Motor neuron (in vitro differentiated cells): ENCODE measurements at regions not wholly inside any gene's neighbourhood (a gene's known extent, or its start where the extent isn't known, plus 50 kb on each side); places are given as distances from the start of the nearest gene placed in this dataset.

Source experiments
- ATAC-seq, 8 experiments: fragments of 200-7000 bp; cut with Tn5 transposase; replicated peaks in 6 of 8; 2 replicates each; pipeline ENCODE4 v1.8.0; 2021; ENCODE audit warnings: mild to moderate bottlenecking in 8 of 8, moderate library complexity in 8 of 8
- H3K27ac ChIP-seq, 2 donors: fragments of 250-450 bp; sonication (Bioruptor Pico); 2 replicates each; pipeline ENCODE4 v1.9.0; 2021; ENCODE audit warnings: antibody characterized with exemption in 2 of 2, mild to moderate bottlenecking in 2 of 2, moderate library complexity in 1 of 2
- H3K4me1 ChIP-seq, 2 donors: fragments of 250-450 bp; sonication (Bioruptor Pico); replicated peaks in 1 of 2; 2 replicates each; pipeline ENCODE4 v1.6.1; 2021; ENCODE audit warnings: antibody characterized with exemption in 2 of 2, mild to moderate bottlenecking in 2 of 2, moderate library complexity in 1 of 2
- H3K4me3 ChIP-seq, 5 donors: fragments of 250-450 bp; sonication (Bioruptor Pico); 2 replicates each; pipeline ENCODE4 v1.9.0; 2021; ENCODE audit warnings: antibody characterized with exemption in 5 of 5, mild to moderate bottlenecking in 5 of 5, moderate library complexity in 4 of 5
- WGBS, 10 experiments: fragments of 450-650 bp; shearing (Covaris generic); methylation state at CpG; one replicate each; pipeline ENCODE4 v1.0.0; 2022; 5-methylcytosine and 5-hydroxymethylcytosine counted together
- in situ Hi-C, 9 experiments: fragments of 400-800 bp; cut with MboI; loops; one replicate each; pipeline ENCODE4 v1.15.0; 2021; ENCODE audit warnings: low sequenced_read_pairs in 9 of 9, low pct_unique_long_range_greater_than_20kb in 2 of 9; ENCODE audit not compliant: unreplicated experiment in 9 of 9

- in situ Hi-C loops = no loop called here
- 20 to 100% (median 80%) methylated on average over 1 to 5 of the region's 5 CpGs; no CpG with 5 or more reads in 1 of the 10 experiments for WGBS, 10 experiments
- no peak for ATAC-seq
These were observed 77.2 kb upstream of the TLK1 start for GRCh38 chr2:171237751-171238505.

DNA sequence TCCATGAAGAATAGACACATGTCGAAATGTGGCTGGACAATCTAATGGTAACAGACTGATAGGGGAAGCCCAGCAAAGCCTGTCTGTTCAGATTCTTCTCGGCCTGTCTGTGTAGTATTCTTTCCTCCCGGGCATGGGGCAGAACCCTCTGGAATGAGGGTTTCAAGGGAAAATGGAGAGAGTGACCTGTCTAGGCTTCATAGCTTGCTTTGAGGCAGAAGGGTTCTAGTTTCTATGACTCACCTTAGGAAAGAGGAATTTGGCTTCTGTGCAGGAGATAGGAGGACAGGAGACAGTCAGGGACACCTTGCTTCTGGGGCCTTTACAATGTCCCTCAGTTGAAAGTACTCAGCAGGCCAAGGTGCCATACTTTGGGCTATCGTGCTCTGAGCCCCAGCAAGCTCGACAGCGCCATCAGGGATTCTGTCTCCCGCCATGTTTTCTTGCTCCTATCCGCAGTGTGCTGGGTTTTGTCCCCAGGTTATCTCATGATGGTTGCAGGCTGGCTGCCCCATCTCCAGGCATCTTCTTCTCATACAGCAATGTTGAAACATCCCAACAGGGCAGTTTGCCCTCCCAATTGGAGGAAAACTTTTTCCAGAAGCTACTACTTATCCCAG is 74.7 kb upstream of the TLK1 start:
- no peak for ATAC-seq
- no peak overlapping the region for H3K27ac ChIP-seq
- H3K4me1 ChIP-seq = no peaks in the 10 kb centered on the region
- 32 to 100% (median 85%) methylated on average over 1 to 7 of the region's 8 CpGs; no CpG with 5 or more reads in 2 of the 10 experiments for WGBS, 10 experiments
- H3K4me3 ChIP-seq = no peak overlapping the region
- in situ Hi-C loops = no loop called here

More at GRCh38 chr2:171237751-171238505, 77.2 kb upstream of the TLK1 start:
- H3K4me1 ChIP-seq = no peaks in the 10 kb centered on the region
- H3K27ac ChIP-seq = no peak overlapping the region
- no peak overlapping the region for H3K4me3 ChIP-seq

DNA sequence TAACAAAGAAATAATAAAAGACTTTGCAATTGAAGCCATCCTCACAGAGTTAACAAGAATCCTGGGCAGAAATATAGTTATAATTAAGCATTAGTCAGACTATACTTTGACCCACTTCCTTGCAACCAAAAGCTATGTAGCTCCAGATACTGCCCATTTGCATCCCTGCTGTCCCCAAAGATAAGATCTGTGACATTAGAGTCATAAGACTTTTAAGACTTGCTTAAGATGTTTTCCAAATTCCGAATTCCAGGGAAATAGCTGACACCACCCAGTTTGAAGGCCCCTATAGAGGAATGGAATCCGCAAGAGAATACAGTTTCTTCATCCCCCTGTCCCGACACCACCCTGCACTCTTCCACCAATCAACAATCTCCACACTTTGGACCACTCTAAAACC is 69.5 kb upstream of the TLK1 start:
- in situ Hi-C loops = no loop called here
- no peak overlapping the region for H3K27ac ChIP-seq
- ATAC-seq = no peak
- H3K4me1 ChIP-seq = no peaks in the 10 kb centered on the region
- no peak overlapping the region for H3K4me3 ChIP-seq
- 40 to 100% (median 90%) methylated on average over 1 to 3 of the region's 3 CpGs; no CpG with 5 or more reads in 3 of the 10 experiments for WGBS, 10 experiments

GRCh38 chr2:171228826-171229225 is 68.1 kb upstream of the TLK1 start:
- in situ Hi-C loops = no loop called here
- no peak overlapping the region for H3K27ac ChIP-seq
- WGBS, 10 experiments = 60 to 100% (median 80%) methylated on average over 1 to 2 of the region's 2 CpGs; no CpG with 5 or more reads in 5 of the 10 experiments
- no peaks in the 10 kb centered on the region for H3K4me1 ChIP-seq
- H3K4me3 ChIP-seq = no peak overlapping the region
- peak in 1 of 8 experiments; percentile 39 for ATAC-seq

DNA sequence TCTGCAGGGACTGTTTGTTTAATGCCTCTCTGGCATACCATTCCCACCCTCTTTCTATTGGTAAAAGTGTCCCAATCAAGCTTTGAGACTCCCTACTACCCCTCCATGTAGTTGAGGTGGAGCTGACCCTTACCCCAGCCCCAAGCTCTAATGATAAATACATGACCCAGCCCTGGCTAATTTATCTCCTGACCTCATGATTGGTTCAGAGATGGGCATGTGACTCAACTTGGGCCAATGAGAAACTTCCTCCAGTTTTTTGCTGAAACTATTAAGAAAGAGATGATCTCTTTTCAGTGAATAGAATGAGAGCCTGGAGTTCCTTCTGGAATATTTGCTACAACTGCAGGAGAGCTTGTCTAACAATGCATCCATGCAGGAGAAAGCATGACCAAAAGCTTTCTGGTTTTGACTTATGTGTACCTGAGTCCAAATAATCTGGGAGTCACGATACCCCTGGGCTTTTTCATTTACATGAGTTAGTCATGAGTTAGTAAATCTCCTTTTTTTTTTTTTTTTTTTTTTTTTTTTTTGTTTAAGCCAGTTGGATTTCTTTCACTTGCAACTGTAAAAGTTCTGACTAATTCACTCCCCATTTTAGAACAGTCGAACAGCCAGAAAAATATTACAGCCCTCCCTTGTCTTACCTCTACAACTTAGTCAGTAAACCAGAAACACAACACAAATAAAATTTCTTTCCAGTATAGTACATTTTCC is 66.5 kb upstream of the TLK1 start:
- Histone ChIP-seq H3K4me1 (no peaks in the 10 kb centered on the region), H3K4me3 (no peak overlapping the region), H3K27ac (no peak overlapping the region)
- ATAC-seq = peak in 2 of 8 experiments; percentile 20 to 24
- in situ Hi-C loops = no loop called here
- 6 to 100% (median 42%) methylated on average over 1 to 2 of the region's 2 CpGs for WGBS, 10 experiments

DNA sequence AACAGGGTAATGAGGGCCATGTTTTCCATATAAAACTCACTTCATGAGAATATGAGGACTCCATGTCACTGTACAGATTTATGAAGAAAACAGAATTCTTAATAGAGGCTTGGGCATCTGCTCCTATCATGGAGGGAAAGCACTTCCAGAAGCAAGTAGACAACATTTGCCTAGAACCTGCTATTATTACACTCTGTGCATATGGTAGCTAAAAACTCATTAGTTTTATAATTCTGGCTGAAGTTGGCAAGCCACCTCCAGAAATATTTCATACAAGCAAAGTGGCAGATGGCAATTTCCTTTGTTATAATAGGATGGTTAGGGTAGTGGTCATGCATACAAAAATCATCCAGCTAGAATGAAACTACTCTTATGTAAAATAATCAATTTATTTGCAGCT is 65.8 kb upstream of the TLK1 start:
- in situ Hi-C loops = no loop called here

GRCh38 chr2:171225989-171226388 is 65.3 kb upstream of the TLK1 start:
- in situ Hi-C loops = no loop called here
- no peak overlapping the region for H3K27ac ChIP-seq
- no peak for ATAC-seq
- H3K4me3 ChIP-seq = no peak overlapping the region
- H3K4me1 ChIP-seq = no peaks in the 10 kb centered on the region
- 33 to 100% (median 77%) methylated on average over 1 of the region's 1 CpG; no CpG with 5 or more reads in 4 of the 10 experiments for WGBS, 10 experiments

More for the DNA sequence above, 65.8 kb upstream of the TLK1 start:
- H3K27ac ChIP-seq = no peak overlapping the region
- H3K4me1 ChIP-seq = no peaks in the 10 kb centered on the region
- no peak overlapping the region for H3K4me3 ChIP-seq
- ATAC-seq = no peak

DNA sequence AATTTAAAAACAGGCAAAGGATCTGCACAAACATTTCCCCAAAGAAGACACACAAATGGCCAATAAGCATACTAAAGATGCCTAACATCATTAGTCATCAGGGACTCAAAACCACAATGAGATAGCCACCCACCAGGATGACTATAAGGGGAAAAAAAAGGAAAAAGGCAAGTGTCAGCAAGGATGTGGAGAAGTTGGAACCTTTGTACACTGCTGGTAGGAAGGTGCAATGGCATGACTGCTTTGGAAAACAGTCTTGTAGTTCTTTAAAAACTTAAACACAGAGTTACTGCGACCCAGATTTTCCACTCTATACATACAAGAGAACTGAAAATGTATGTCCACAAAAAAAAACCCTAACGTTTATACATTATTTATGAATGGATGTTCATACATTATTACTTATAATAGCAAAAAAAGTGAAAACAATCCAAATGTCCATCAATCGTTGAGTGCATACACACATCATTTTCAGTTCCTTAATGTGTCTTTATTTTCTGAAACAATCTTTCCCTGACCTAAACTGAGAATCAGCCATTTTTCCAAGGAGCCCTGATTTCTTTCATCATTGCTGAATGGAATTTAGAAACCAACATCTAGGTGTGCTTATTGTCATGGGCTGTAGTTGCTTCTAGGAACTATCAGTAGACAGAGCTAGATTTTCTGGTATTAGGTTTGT is 64.7 kb upstream of the TLK1 start:
- peak in 2 of 8 experiments; percentile 89 to 97 for ATAC-seq
- in situ Hi-C loops = no loop called here
- Histone ChIP-seq H3K4me1 (no peaks in the 10 kb centered on the region), H3K4me3 (no peak overlapping the region), H3K27ac (no peak overlapping the region)
- 61 to 100% (median 83%) methylated on average over 2 to 3 of the region's 3 CpGs; no CpG with 5 or more reads in 3 of the 10 experiments for WGBS, 10 experiments

GRCh38 chr2:171217330-171217729 is 56.6 kb upstream of the TLK1 start:
- WGBS, 10 experiments = 6 to 80% (median 56%) methylated on average over 1 to 2 of the region's 2 CpGs; no CpG with 5 or more reads in 4 of the 10 experiments
- in situ Hi-C loops = no loop called here

DNA sequence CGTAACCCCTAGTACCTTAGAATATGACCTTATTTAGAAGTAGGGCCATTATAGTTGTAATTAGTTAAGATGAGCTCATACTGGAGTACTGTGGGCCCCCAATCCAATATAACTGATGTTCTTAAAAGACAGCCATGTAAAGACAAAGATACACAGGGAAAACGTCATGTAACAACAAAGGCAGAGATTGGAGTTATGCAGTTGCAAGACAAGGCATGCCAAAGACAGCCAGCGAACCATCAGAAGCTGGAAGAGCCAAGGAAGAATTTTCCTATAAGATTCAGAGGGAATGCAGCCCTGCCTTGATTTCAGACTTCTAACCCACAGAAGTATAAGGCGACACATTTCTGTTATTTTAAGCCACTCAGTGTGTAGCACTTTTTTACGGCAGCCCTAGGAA is 55.9 kb upstream of the TLK1 start:
- no peak for ATAC-seq
- H3K4me3 ChIP-seq = no peak overlapping the region
- WGBS, 10 experiments = 61 to 87% (median 78%) methylated on average over 1 to 5 of the region's 5 CpGs; no CpG with 5 or more reads in 1 of the 10 experiments
- in situ Hi-C loops = no loop called here
- H3K27ac ChIP-seq = no peak overlapping the region
- H3K4me1 ChIP-seq = no peaks in the 10 kb centered on the region

More at GRCh38 chr2:171217330-171217729, 56.6 kb upstream of the TLK1 start:
- H3K27ac ChIP-seq = no peak overlapping the region
- no peak overlapping the region for H3K4me3 ChIP-seq
- no peak for ATAC-seq
- H3K4me1 ChIP-seq = no peaks in the 10 kb centered on the region

GRCh38 chr2:171214093-171214492 is 53.4 kb upstream of the TLK1 start:
- no peak for ATAC-seq
- H3K4me1 ChIP-seq = no peaks in the 10 kb centered on the region
- in situ Hi-C loops = no loop called here
- no peak overlapping the region for H3K27ac ChIP-seq
- H3K4me3 ChIP-seq = no peak overlapping the region
- WGBS, 10 experiments = 48 to 100% (median 93%) methylated on average over 1 to 5 of the region's 5 CpGs; no CpG with 5 or more reads in 3 of the 10 experiments

GRCh38 chr2:171210864-171211431 is 50.3 kb upstream of the TLK1 start:
- WGBS, 10 experiments = 43 to 97% (median 86%) methylated on average over 3 to 8 of the region's 8 CpGs

More at GRCh38 chr2:171210864-171211431, 50.3 kb upstream of the TLK1 start:
- in situ Hi-C loops = no loop called here
- Histone ChIP-seq H3K27ac (no peak overlapping the region), H3K4me3 (no peak overlapping the region), H3K4me1 (no peaks in the 10 kb centered on the region)
- no peak for ATAC-seq
